HPDE6-E6E7 (cell line): ENCODE measurements at regions not wholly inside any gene's neighbourhood (a gene's known extent, or its start where the extent isn't known, plus 50 kb on each side); places are given as distances from the start of the nearest gene placed in this dataset.
A peak's percentile ranks its signal among the peaks of the same experiment; 100 is the strongest.
"Not testable (repeated sequence)": the region's sequence is repeated elsewhere in the genome, so short reads cannot be mapped to it uniquely, and the experiment has no call there.

Source experiments
- DNase-seq: peaks from one replicate; pipeline ENCODE4 v3.0.0; 2011; ENCODE audit warnings: missing footprints; ENCODE audit errors: extremely low spot score

GRCh38 chr1:234866007-234866866, 256.3 kb upstream of the IRF2BP2 start:
- DNase-seq: peak; percentile 80

GRCh38 chr1:234865171-234866006, 255.4 kb upstream of the IRF2BP2 start:
- no peak for DNase-seq

- no peak for DNase-seq
These were observed 254.1 kb upstream of the IRF2BP2 start for GRCh38 chr1:234864116-234864515.

- no peak for DNase-seq
These were observed 253.6 kb upstream of the IRF2BP2 start for GRCh38 chr1:234863551-234863971.

GRCh38 chr1:234862944-234863515, 253.1 kb upstream of the IRF2BP2 start:
- DNase-seq: no peak

- no peak for DNase-seq
These were observed 252.5 kb upstream of the IRF2BP2 start for GRCh38 chr1:234862360-234862943.

- no peak for DNase-seq
These were observed 251.8 kb upstream of the IRF2BP2 start for GRCh38 chr1:234861761-234862160.

GRCh38 chr1:234861024-234861620, 251.1 kb upstream of the IRF2BP2 start:
- DNase-seq: no peak

- DNase-seq: peak; percentile 51
These were observed 248.7 kb upstream of the IRF2BP2 start for GRCh38 chr1:234858722-234859121.

- no peak for DNase-seq
These were observed 246.9 kb upstream of the IRF2BP2 start for GRCh38 chr1:234856845-234857245.

- no peak for DNase-seq
These were observed 245.9 kb upstream of the IRF2BP2 start for GRCh38 chr1:234855851-234856250.

GRCh38 chr1:234854645-234855039, 244.7 kb upstream of the IRF2BP2 start:
- DNase-seq: no peak

- no peak for DNase-seq
These were observed 244.1 kb upstream of the IRF2BP2 start for GRCh38 chr1:234853906-234854644.

GRCh38 chr1:234852659-234853058, 242.7 kb upstream of the IRF2BP2 start:
- DNase-seq: no peak

GRCh38 chr1:234851450-234852438, 241.8 kb upstream of the IRF2BP2 start:
- no peak for DNase-seq

GRCh38 chr1:234849832-234850231, 239.9 kb upstream of the IRF2BP2 start:
- no peak for DNase-seq

GRCh38 chr1:234848972-234849649, 239.1 kb upstream of the IRF2BP2 start:
- DNase-seq: no peak

GRCh38 chr1:234846813-234847212, 236.8 kb upstream of the IRF2BP2 start:
- DNase-seq: not testable (repeated sequence)

GRCh38 chr1:234845836-234846235, 235.9 kb upstream of the IRF2BP2 start:
- DNase-seq: no peak
